Astrocyte (in vitro differentiated cells and primary cell): ENCODE measurements at regions not wholly inside any gene's neighbourhood (a gene's known extent, or its start where the extent isn't known, plus 50 kb on each side); places are given as distances from the start of the nearest gene placed in this dataset.
A peak's percentile ranks its signal among the peaks of the same experiment; 100 is the strongest.

Source experiments
- DNase-seq: peaks from one replicate; pipeline ENCODE4 v3.0.0-alpha.2; 2010; ENCODE audit warnings: low read depth
- FAIRE-seq: peaks from 2 replicates; lab custom pipeline; 2011; peaks lifted over from hg19 to GRCh38; lab: Jason Lieb, UNC
- H2AFZ ChIP-seq: 2 replicates; pipeline ENCODE4 v1.6.0; 2012; ENCODE audit warnings: low read depth, low read length, inconsistent platforms
- H3K27ac ChIP-seq: 2 replicates; pipeline ENCODE4 v1.5.1; 2011; ENCODE audit warnings: low read depth, low read length, inconsistent platforms
- H3K27me3 ChIP-seq: 2 replicates; pipeline ENCODE4 v1.6.0; 2011; ENCODE audit warnings: low read length, inconsistent platforms; ENCODE audit not compliant: insufficient read depth
- H3K36me3 ChIP-seq: 2 replicates; pipeline ENCODE4 v1.5.1; 2011; ENCODE audit warnings: low read length, inconsistent platforms; ENCODE audit not compliant: insufficient read depth
- H3K4me1 ChIP-seq: 2 replicates; pipeline ENCODE4 v1.5.1; 2011; ENCODE audit warnings: low read length, inconsistent platforms; ENCODE audit not compliant: insufficient read depth
- H3K4me2 ChIP-seq: 2 replicates; pipeline ENCODE4 v1.6.0; 2012; ENCODE audit warnings: low read length, inconsistent platforms
- H3K4me3 ChIP-seq: 2 replicates; pipeline ENCODE4 v1.5.1; 2011; ENCODE audit warnings: low read depth, mild to moderate bottlenecking, low read length, inconsistent platforms; ENCODE audit not compliant: insufficient read depth
- H3K79me2 ChIP-seq: 2 replicates; pipeline ENCODE4 v1.6.0; 2012; ENCODE audit warnings: mild to moderate bottlenecking, low read length, inconsistent platforms; ENCODE audit not compliant: insufficient read depth
- H3K9ac ChIP-seq: 2 replicates; pipeline ENCODE4 v1.6.0; 2012; ENCODE audit warnings: mild to moderate bottlenecking, low read length, inconsistent platforms
- H3K9me3 ChIP-seq: 2 replicates; pipeline ENCODE4 v1.5.1; 2012; ENCODE audit warnings: low read depth, mild to moderate bottlenecking, low read length, inconsistent platforms; ENCODE audit not compliant: insufficient read depth
- H4K20me1 ChIP-seq: 2 replicates; pipeline ENCODE4 v1.6.0; 2012; ENCODE audit warnings: low read length, inconsistent platforms; ENCODE audit not compliant: insufficient read depth
- H3K27ac Mint-ChIP-seq: one replicate; pipeline ENCODE4 v1.8.0; 2021; ENCODE audit warnings: mild to moderate bottlenecking, mixed read lengths; ENCODE audit not compliant: unreplicated experiment
- H3K27me3 Mint-ChIP-seq: one replicate; pipeline ENCODE4 v1.8.0; 2021; ENCODE audit warnings: low read depth, mixed read lengths; ENCODE audit not compliant: unreplicated experiment
- H3K36me3 Mint-ChIP-seq: one replicate; pipeline ENCODE4 v1.8.0; 2021; ENCODE audit warnings: low read depth, mixed read lengths; ENCODE audit not compliant: unreplicated experiment
- H3K4me1 Mint-ChIP-seq: one replicate; pipeline ENCODE4 v1.8.0; 2021; ENCODE audit warnings: low read depth, mixed read lengths; ENCODE audit not compliant: unreplicated experiment
- H3K4me3 Mint-ChIP-seq: one replicate; pipeline ENCODE4 v1.8.0; 2021; ENCODE audit warnings: mild to moderate bottlenecking, moderate library complexity, mixed read lengths; ENCODE audit not compliant: unreplicated experiment
- H3K9me3 Mint-ChIP-seq: one replicate; pipeline ENCODE4 v1.8.0; 2021; ENCODE audit warnings: mild to moderate bottlenecking, mixed read lengths; ENCODE audit not compliant: unreplicated experiment
- CTCF ChIP-seq: IDR thresholded peaks from 2 replicates; pipeline ENCODE4 v1.5.1; 2011; ENCODE audit warnings: low read depth, mild to moderate bottlenecking, inconsistent platforms, low read length, moderate library complexity; ENCODE audit not compliant: insufficient read depth
- EZH2 ChIP-seq: IDR thresholded peaks from 2 replicates; pipeline ENCODE4 v1.6.1; 2012; ENCODE audit warnings: mild to moderate bottlenecking, low read length, inconsistent platforms; ENCODE audit not compliant: insufficient read depth

DNA sequence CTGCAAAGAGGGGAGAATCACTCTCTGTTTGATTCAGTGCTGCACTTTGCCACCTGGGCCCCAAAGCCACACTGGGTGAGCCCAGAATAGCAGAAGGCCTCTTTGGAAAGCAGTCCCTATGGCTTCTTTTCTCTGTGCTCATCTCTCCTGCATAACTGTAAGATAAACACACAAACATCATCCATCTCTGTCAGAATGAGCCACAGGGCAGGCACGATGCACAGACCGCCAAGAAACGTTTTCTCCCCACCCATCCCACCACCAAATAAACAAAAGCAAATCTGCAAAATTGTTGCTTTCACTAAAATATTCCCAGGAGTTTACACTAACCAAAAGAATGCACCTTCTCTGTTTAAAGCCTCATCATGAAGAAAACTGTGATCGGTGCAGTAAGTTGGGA, 196.4 kb upstream of the POU2AF2 start:
- H4K20me1 ChIP-seq, result no peaks in the 10 kb centered on the region
- no peak overlapping the region for H2AFZ ChIP-seq
- no peaks in the 10 kb centered on the region for H3K9me3 Mint-ChIP-seq
- no peak for FAIRE-seq
- H3K9me3 ChIP-seq, result no peaks in the 10 kb centered on the region
- no peak overlapping the region for H3K27ac Mint-ChIP-seq
- H3K27me3 ChIP-seq, result no peaks in the 10 kb centered on the region
- H3K36me3 ChIP-seq, result no peaks in the 10 kb centered on the region
- no peaks in the 10 kb centered on the region for H3K27me3 Mint-ChIP-seq
- no peaks in the 10 kb centered on the region for H3K4me1 ChIP-seq
- no peaks in the 10 kb centered on the region for H3K36me3 Mint-ChIP-seq
- no peaks in the 10 kb centered on the region for H3K4me1 Mint-ChIP-seq
- no peak overlapping the region for H3K9ac ChIP-seq
- no peak overlapping the region for H3K4me2 ChIP-seq
- H3K4me3 ChIP-seq, result no peak overlapping the region
- H3K27ac ChIP-seq, result no peak overlapping the region
- no peak for TF ChIP-seq EZH2
- TF ChIP-seq CTCF, result no peak
- no peaks in the 10 kb centered on the region for H3K79me2 ChIP-seq
- DNase-seq, result peak; percentile 37
- no peak overlapping the region for H3K4me3 Mint-ChIP-seq

DNA sequence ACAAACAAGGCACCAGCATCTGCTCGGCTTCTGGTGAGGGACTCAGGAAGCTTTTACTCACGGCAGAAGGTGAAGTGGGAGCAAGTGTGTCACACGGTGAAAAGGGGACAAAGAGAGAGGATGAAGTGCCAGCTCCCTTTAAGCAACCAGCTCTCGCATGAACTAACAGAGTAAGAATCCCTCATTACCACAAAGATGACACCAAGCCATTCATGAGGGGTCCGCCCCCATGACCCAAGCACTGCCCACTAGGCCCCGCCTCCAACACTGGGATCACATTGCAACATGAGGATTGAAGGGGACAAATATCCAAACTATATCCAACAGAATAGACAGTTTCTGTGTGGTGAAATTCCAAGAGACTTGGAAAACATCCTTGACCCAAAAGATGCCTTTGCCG, 198.2 kb upstream of the POU2AF2 start:
- H3K9ac ChIP-seq, result no peak overlapping the region
- no peak for TF ChIP-seq EZH2
- no peaks in the 10 kb centered on the region for H3K36me3 ChIP-seq
- H3K4me3 Mint-ChIP-seq, result no peak overlapping the region
- H3K27ac Mint-ChIP-seq, result no peak overlapping the region
- H3K4me1 Mint-ChIP-seq, result no peaks in the 10 kb centered on the region
- H3K27ac ChIP-seq, result no peak overlapping the region
- H3K4me2 ChIP-seq, result no peak overlapping the region
- no peaks in the 10 kb centered on the region for H4K20me1 ChIP-seq
- H3K9me3 Mint-ChIP-seq, result no peaks in the 10 kb centered on the region
- DNase-seq (peak; percentile 44), FAIRE-seq (no peak)
- H3K36me3 Mint-ChIP-seq, result no peaks in the 10 kb centered on the region
- H2AFZ ChIP-seq, result no peak overlapping the region
- H3K4me3 ChIP-seq, result no peak overlapping the region
- H3K4me1 ChIP-seq, result no peaks in the 10 kb centered on the region
- no peaks in the 10 kb centered on the region for H3K9me3 ChIP-seq
- H3K27me3 Mint-ChIP-seq, result peaks cover 2% of the 10 kb centered on the region
- H3K79me2 ChIP-seq, result no peaks in the 10 kb centered on the region
- H3K27me3 ChIP-seq, result no peaks in the 10 kb centered on the region

GRCh38 chr11:111046291-111046690, 199.2 kb upstream of the POU2AF2 start:
- no peaks in the 10 kb centered on the region for H3K9me3 Mint-ChIP-seq
- Histone ChIP-seq H3K4me1 (no peaks in the 10 kb centered on the region), H2AFZ (no peak overlapping the region), H3K9me3 (no peaks in the 10 kb centered on the region), H3K79me2 (no peaks in the 10 kb centered on the region), H3K27ac (no peak overlapping the region), H4K20me1 (no peaks in the 10 kb centered on the region), H3K36me3 (no peaks in the 10 kb centered on the region), H3K4me2 (no peak overlapping the region), H3K9ac (no peak overlapping the region), H3K4me3 (no peak overlapping the region), H3K27me3 (no peaks in the 10 kb centered on the region)
- H3K36me3 Mint-ChIP-seq, result no peaks in the 10 kb centered on the region
- TF ChIP-seq CTCF (no peak), EZH2 (no peak)
- H3K4me1 Mint-ChIP-seq, result no peaks in the 10 kb centered on the region
- H3K27ac Mint-ChIP-seq, result no peak overlapping the region
- FAIRE-seq (no peak), DNase-seq (peak; percentile 27)
- H3K4me3 Mint-ChIP-seq, result no peak overlapping the region
- H3K27me3 Mint-ChIP-seq, result peaks cover 4% of the 10 kb centered on the region
